ENCODE measurements at regions not wholly inside any gene's neighbourhood (a gene's known extent, or its start where the extent isn't known, plus 50 kb on each side); places are given as distances from the start of the nearest gene placed in this dataset.
"Not testable (repeated sequence)": the region's sequence is repeated elsewhere in the genome, so short reads cannot be mapped to it uniquely, and the experiment has no call there.

DNA sequence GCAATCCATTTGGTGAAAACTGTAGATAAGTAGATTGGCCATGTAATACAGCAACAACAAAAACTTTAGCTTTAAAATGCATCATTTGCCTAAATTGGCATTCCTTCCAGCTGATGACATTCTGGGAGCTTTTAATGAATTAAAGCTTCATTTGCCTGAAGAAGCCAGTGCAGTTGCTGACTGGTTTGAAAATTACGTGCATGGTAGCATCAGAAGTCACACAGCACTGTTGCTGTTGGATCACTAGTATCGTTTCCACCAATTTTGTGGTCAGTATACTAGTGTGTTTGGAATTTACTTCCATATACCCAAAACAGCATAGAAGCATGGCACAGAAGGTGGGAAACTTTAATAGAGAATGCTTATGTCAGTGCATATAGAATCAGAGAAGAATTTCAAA lies 194.9 kb downstream of the ETV1 start:
- no peak overlapping the region for H3K4me3 Mint-ChIP-seq
- peaks cover 0 to 1% (median 0%) of the 10 kb centered on the region in 6 donors for H3K9me3 Mint-ChIP-seq
- H3K27me3 Mint-ChIP-seq (ENCODE audit: low read depth in 3 of 3) = peaks cover 0 to 2% (median 2%) of the 10 kb centered on the region in 3 donors
- H3K36me3 Mint-ChIP-seq = no peaks in the 10 kb centered on the region
- no peaks in the 10 kb centered on the region for H3K4me1 Mint-ChIP-seq
- DNase-seq = no peak
- no peak overlapping the region for H3K27ac Mint-ChIP-seq

DNA sequence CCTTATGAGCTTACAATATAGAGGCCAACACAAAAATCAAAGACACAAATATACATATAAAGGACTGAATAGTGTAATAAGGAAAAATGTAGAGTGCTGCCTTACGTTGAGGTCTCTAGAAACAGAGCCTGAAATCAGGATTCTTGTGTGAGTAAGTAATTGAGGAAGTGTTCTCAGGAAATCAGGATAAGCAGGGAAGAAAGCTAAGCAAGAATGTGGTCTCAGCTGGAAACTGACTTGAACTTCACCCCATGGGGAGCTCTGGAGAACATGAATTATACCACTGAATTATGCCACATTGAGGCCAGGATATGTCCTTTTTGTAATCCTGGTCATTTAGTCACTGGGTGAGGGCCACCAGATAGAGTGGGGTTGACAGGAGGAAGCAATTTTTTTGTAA lies 191.9 kb downstream of the ETV1 start:
- Mint-ChIP-seq H3K27ac (no peak overlapping the region), H3K4me1 (no peaks in the 10 kb centered on the region), H3K4me3 (no peak overlapping the region), H3K27me3 (ENCODE audit: low read depth in 3 of 3) (peaks cover 0 to 2% (median 2%) of the 10 kb centered on the region in 3 donors), H3K9me3 (peaks cover 0 to 1% (median 0%) of the 10 kb centered on the region in 6 donors), H3K36me3 (no peaks in the 10 kb centered on the region)
- DNase-seq = no peak

- H3K36me3 Mint-ChIP-seq = peaks cover 0 to under 1% (median 0%) of the 10 kb centered on the region in 3 donors
- H3K27ac Mint-ChIP-seq = no peak overlapping the region
- DNase-seq = no peak
- peaks cover under 1 to 2% (median 2%) of the 10 kb centered on the region in 3 donors for H3K27me3 Mint-ChIP-seq (ENCODE audit: low read depth in 3 of 3)
- peaks cover 0 to 12% (median 1%) of the 10 kb centered on the region in 6 donors for H3K9me3 Mint-ChIP-seq
- no peak overlapping the region for H3K4me3 Mint-ChIP-seq
- H3K4me1 Mint-ChIP-seq = no peaks in the 10 kb centered on the region
Observed at GRCh38 chr7:13800694-13801448, 188.6 kb downstream of the ETV1 start.

DNA sequence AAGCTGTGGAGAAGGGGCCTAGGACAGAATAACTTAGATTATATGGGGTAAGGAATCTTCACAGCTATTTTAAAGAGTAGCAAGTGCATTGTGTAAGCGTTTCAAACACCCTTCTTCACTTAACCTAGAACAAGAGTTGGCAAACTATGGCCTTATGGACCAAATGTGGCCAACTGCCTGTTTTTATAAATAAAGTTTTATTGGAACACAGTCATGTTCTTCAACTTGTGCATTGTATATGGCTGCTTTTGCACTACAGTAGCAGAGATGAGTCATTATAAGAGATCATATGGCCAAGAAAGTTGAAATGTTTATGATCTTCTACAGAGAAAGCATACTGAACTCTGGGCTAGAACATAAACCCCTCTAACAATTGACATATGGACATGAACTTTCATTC lies 187.8 kb downstream of the ETV1 start:
- H3K36me3 Mint-ChIP-seq = peaks cover 0 to 3% (median 0%) of the 10 kb centered on the region in 3 donors
- no peak overlapping the region for H3K4me3 Mint-ChIP-seq
- H3K27ac Mint-ChIP-seq = no peak overlapping the region
- no peak for DNase-seq
- H3K27me3 Mint-ChIP-seq (ENCODE audit: low read depth in 3 of 3) = peaks cover 2% of the 10 kb centered on the region in 3 donors
- H3K9me3 Mint-ChIP-seq = peaks cover 0 to 15% (median 3%) of the 10 kb centered on the region in 6 donors
- no peaks in the 10 kb centered on the region for H3K4me1 Mint-ChIP-seq

GRCh38 chr7:13802651-13803050 lies 186.8 kb downstream of the ETV1 start:
- no peak overlapping the region for H3K4me3 Mint-ChIP-seq
- H3K36me3 Mint-ChIP-seq = peaks cover 0 to 3% (median 0%) of the 10 kb centered on the region in 3 donors

GRCh38 chr7:13803134-13803533 lies 186.3 kb downstream of the ETV1 start:
- DNase-seq = no peak
- no peak overlapping the region for H3K4me3 Mint-ChIP-seq
- peaks cover 0 to 13% (median 3%) of the 10 kb centered on the region in 6 donors for H3K9me3 Mint-ChIP-seq
- H3K27me3 Mint-ChIP-seq (ENCODE audit: low read depth in 3 of 3) = peaks cover 2% of the 10 kb centered on the region in 3 donors
- no peaks in the 10 kb centered on the region for H3K4me1 Mint-ChIP-seq
- no peak overlapping the region for H3K27ac Mint-ChIP-seq
- H3K36me3 Mint-ChIP-seq = peaks cover 0 to 3% (median 0%) of the 10 kb centered on the region in 3 donors

More at GRCh38 chr7:13802651-13803050, 186.8 kb downstream of the ETV1 start:
- H3K27ac Mint-ChIP-seq = no peak overlapping the region
- no peak for DNase-seq
- peaks cover 0 to 13% (median 3%) of the 10 kb centered on the region in 6 donors for H3K9me3 Mint-ChIP-seq
- peaks cover 2% of the 10 kb centered on the region in 3 donors for H3K27me3 Mint-ChIP-seq (ENCODE audit: low read depth in 3 of 3)
- no peaks in the 10 kb centered on the region for H3K4me1 Mint-ChIP-seq

DNA sequence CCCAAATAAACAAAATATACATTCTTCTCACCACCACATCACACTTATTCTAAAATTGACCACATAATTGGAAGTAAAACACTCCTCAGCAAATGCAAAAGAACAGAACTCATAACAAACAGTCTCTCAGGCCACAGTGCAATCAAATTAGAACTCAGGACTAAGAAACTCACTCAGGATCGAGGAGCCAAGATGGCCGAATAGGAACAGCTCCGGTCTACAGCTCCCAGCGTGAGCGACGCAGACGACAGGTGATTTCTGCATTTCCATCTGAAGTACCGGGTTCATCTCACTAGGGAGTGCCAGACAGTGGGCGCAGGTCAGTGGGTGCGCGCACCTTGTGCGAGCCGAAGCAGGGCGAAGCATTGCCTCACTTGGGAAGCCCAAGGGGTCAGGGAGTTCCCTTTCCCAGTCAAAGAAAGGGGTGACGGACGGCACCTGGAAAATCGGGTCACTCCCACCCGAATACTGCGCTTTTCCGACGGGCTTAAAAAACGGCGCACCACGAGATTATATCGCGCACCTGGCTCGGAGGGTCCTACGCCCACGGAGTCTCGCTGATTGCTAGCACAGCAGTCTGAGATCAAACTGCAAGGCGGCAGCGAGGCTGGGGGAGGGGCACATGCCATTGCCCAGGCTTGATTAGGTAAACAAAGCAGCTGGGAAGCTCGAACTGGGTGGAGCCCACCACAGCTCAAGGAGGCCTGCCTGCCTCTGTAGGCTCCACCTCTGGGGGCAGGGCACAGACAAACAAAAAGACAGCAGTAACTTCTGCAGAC lies 183.2 kb downstream of the ETV1 start:
- not testable (repeated sequence) for H3K27me3 Mint-ChIP-seq (ENCODE audit: low read depth in 3 of 3); H3K4me1 Mint-ChIP-seq; H3K27ac Mint-ChIP-seq; DNase-seq; H3K4me3 Mint-ChIP-seq; H3K36me3 Mint-ChIP-seq
- H3K9me3 Mint-ChIP-seq = peaks cover 0 to 13% (median 4%) of the 10 kb centered on the region in 6 donors

GRCh38 chr7:13817230-13817629 lies 172.2 kb downstream of the ETV1 start:
- not testable (repeated sequence) for H3K27me3 Mint-ChIP-seq (ENCODE audit: low read depth in 3 of 3); H3K36me3 Mint-ChIP-seq; H3K4me3 Mint-ChIP-seq; H3K27ac Mint-ChIP-seq; H3K4me1 Mint-ChIP-seq; DNase-seq; H3K9me3 Mint-ChIP-seq

DNA sequence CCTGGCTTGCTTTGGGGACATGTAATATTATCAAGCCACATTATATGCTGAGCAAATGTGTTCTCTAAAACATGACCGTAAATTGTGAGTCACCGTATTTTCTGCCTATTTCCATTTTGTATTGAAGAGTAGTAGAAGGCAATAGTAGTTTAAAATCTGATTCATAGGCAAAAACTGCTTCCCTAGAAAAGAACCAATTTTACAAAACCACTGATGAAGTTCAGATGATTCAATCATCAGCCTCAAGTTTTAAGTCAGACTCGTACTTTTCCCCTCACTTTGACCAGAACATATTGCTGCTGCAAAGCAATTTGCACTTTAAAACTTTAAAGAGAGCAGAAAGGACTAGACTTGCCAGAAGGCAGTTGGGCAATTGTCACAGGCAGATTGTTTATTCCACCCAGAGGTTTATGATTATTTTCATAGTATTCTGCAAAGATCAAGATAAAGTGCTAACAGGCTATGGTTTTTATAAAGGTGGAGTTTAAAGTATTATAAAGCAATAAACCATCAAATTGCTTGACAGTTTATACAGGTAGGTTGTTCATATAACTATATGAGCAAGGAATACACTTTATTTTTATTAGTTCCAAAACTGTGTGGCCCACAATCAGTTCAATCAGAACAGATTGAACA lies 168.2 kb downstream of the ETV1 start:
- Mint-ChIP-seq H3K9me3 (peaks cover 0 to 7% (median 0%) of the 10 kb centered on the region in 6 donors), H3K27me3 (ENCODE audit: low read depth in 3 of 3) (peaks cover 0 to 2% (median 0%) of the 10 kb centered on the region in 3 donors), H3K4me1 (no peaks in the 10 kb centered on the region), H3K36me3 (no peaks in the 10 kb centered on the region), H3K27ac (no peak overlapping the region), H3K4me3 (no peak overlapping the region)
- DNase-seq = no peak

DNA sequence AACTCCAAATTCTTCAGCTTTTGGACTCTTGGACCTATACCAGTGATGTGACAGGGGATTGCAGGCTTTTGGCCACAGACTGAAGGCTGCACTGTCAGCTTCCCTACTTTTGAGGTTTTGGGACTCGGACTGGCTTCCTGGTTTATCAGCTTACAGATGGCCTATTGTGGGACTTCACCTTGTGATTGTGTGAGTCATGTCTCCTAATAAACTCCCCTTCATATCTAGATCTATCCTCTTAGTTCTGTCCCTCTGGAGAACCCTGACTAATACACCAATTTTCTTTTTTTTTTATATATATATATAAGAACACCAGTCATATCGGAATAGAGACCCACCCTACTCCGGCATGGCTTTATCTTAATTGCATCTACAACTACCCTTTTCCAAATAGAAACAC lies 166.8 kb downstream of the ETV1 start:
- peaks cover 0 to 7% (median 0%) of the 10 kb centered on the region in 6 donors for H3K9me3 Mint-ChIP-seq
- no peaks in the 10 kb centered on the region for H3K36me3 Mint-ChIP-seq
- peaks cover 0 to under 1% (median 0%) of the 10 kb centered on the region in 3 donors for H3K27me3 Mint-ChIP-seq (ENCODE audit: low read depth in 3 of 3)
- no peak for DNase-seq
- H3K4me3 Mint-ChIP-seq = no peak overlapping the region
- H3K27ac Mint-ChIP-seq = no peak overlapping the region
- H3K4me1 Mint-ChIP-seq = no peaks in the 10 kb centered on the region

DNA sequence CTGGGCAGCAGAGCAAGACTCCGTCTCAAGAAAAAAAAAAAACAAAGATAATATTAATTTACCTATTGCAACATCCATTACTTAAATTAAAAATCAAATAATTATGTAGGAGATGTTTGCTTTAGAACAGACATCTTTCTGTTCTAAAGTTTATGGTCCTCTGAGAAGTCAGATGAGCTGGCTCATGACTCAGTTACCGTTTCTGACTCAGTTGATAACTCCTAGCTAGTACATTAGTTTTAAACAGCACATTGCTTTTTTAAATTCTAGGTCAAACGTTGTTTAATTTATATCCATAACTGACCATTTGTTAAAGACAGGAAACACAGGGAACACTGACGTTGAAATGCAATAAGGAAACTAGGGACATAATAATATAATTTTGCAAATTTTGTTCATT lies 162.7 kb downstream of the ETV1 start:
- no peak overlapping the region for H3K4me3 Mint-ChIP-seq
- H3K36me3 Mint-ChIP-seq = no peaks in the 10 kb centered on the region
- no peaks in the 10 kb centered on the region for H3K27me3 Mint-ChIP-seq (ENCODE audit: low read depth in 3 of 3)
- peaks cover 9 to 11% of the 10 kb centered on the region in 2 donors for H3K4me1 Mint-ChIP-seq
- no peak for DNase-seq
- H3K9me3 Mint-ChIP-seq = peaks cover 0 to 3% (median 0%) of the 10 kb centered on the region in 6 donors
- no peak overlapping the region for H3K27ac Mint-ChIP-seq

DNA sequence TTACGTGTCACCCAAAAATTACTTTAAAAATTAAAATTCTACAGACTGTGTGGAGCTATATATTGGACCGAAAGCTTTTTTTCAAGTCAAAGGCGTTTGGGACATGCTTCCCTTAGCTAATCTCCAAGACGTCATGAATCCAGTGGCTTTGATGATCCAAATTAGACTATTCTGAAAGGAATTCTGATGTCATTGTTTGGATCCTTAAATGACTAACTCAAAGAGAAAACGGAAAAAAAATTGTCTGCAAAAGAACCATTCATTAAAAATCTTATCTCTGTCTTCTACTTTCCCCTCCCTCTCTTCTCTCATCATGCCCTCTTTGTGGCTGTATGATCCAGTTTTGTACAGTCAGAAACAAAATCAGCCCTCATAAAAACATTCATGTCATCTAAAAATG lies 161.8 kb downstream of the ETV1 start:
- peaks cover 0 to 3% (median 0%) of the 10 kb centered on the region in 6 donors for H3K9me3 Mint-ChIP-seq
- no peak overlapping the region for H3K27ac Mint-ChIP-seq
- no peak for DNase-seq
- H3K27me3 Mint-ChIP-seq (ENCODE audit: low read depth in 3 of 3) = no peaks in the 10 kb centered on the region
- no peaks in the 10 kb centered on the region for H3K36me3 Mint-ChIP-seq
- H3K4me1 Mint-ChIP-seq = peaks cover 9 to 11% of the 10 kb centered on the region in 2 donors
- H3K4me3 Mint-ChIP-seq = no peak overlapping the region

DNA sequence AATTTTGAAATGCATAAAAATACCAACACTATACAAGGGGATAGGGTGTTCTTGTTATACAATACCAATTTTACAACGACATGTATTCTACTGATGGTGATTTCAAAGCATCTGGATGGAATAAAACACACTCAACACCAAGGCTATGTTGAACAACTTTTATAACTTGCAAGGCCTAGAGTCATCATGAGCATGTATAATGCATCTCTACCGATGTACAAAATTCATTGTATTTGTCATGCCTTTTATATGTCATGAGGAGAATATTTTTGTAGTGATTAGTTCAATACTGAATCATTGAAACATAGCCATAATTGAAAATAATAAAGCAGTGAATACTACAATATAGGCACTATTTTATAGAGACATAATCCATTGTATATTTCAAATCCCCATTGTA lies 160.2 kb downstream of the ETV1 start:
- Mint-ChIP-seq H3K27me3 (ENCODE audit: low read depth in 3 of 3) (no peaks in the 10 kb centered on the region), H3K4me3 (no peak overlapping the region), H3K9me3 (peaks cover 0 to 3% (median 0%) of the 10 kb centered on the region in 6 donors), H3K27ac (no peak overlapping the region), H3K36me3 (no peaks in the 10 kb centered on the region), H3K4me1 (peaks cover 9 to 11% of the 10 kb centered on the region in 2 donors)
- no peak for DNase-seq
